ENCODE measurements at regions not wholly inside any gene's neighbourhood (a gene's known extent, or its start where the extent isn't known, plus 50 kb on each side); places are given as distances from the start of the nearest gene placed in this dataset.

DNA sequence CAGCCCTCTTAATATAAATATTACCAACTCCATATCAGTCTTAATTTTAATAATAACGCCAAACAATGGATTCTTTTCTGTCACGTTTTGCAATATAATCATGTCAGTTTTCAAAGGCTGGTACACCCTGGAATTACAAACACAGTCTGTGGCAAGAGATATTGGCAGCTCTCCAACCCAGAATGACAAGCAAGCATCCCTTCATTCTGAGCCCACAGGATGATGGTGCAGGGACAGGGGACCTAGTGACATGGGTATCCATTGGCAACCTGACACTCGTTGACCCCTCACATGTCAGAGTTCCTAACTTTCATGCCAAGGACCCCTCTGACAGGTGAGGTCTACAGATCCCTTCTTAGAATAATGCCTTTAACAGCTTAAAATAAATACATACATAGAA, 154.5 kb upstream of the TSC22D2 start:
- H3K27ac ChIP-seq (ENCODE audit: low read depth, low read length), result no peak overlapping the region
- no peaks in the 10 kb centered on the region for H3K9me3 ChIP-seq (ENCODE audit: control insufficient read depth, insufficient read depth, low read depth, low read length)
- H3K27me3 ChIP-seq (ENCODE audit: control insufficient read depth, insufficient read depth, low read length), result no peaks in the 10 kb centered on the region
- no peak overlapping the region for H3K9ac ChIP-seq (ENCODE audit: low read length)
- H3K4me3 ChIP-seq (ENCODE audit: low read depth, low read length), result no peak overlapping the region
- peaks cover 11% of the 10 kb centered on the region for H3K4me1 ChIP-seq (ENCODE audit: control insufficient read depth, insufficient read depth, low read length)
- H3K36me3 ChIP-seq (ENCODE audit: control insufficient read depth, insufficient read depth, low read length), result no peaks in the 10 kb centered on the region

DNA sequence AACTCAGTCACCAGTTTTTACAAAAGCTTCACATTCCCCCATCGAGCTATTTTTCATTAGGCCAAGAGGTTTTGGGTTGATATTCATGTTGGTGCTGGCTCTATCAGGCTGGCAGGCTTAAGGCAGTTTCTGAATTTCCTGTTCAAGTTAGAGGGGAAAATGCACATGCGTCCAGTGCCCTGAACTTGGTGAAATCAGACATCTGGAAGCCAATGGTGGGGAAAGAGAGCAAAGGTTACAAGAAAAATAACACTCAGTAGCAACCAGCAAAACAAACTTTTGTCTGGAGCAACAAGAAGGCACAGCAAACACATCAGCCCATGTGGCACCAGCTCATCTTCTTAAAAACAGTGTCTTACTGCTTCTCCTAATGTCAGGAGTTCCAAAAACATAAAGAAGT, 155.6 kb upstream of the TSC22D2 start:
- H3K27ac ChIP-seq (ENCODE audit: low read depth, low read length), result no peak overlapping the region
- H3K36me3 ChIP-seq (ENCODE audit: control insufficient read depth, insufficient read depth, low read length), result no peaks in the 10 kb centered on the region

DNA sequence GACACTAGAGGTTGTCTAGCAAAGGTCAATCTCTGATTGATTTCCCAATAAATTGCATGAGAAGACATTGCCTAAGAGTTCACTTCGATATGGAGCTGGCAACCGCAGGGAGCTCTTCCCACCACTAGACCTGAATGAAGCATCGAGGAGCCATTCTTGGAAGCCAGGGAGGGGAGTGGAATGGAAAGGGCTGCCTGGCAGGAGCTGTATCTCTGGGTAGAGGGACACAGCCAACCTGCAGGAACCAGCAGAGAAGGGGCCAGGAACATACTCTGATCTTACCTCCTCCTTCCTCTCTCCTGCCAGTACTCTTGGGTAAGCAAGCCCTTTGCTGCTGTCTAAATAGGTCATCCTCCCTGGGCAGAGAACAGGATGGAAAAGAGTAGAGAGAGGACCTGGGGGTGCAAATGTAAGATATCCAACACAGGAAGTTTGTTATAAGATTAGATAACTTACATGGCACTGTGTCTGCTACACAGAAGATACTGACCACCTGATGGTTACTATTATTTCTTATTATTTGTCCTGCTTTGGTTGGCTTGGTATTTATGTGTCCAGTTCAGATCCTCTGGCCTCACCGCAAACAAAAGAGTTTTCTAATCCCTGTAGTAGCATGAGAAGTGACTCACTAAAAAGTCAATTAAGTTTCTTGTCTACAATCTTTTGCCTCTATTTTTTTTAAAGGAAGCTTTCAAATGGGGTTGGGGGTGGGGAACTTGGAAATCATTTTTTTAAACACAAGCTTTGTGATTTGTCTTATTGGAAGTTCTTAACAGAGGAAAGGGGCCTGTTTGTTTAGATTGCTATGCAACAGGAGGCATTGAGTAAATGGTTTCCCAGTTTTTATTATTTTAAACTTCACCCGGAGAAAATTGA, 156.7 kb upstream of the TSC22D2 start:
- Histone ChIP-seq H3K4me1 (ENCODE audit: control insufficient read depth, insufficient read depth, low read length) (peaks cover 11% of the 10 kb centered on the region), H3K36me3 (ENCODE audit: control insufficient read depth, insufficient read depth, low read length) (no peaks in the 10 kb centered on the region), H3K9me3 (ENCODE audit: control insufficient read depth, insufficient read depth, low read depth, low read length) (no peaks in the 10 kb centered on the region), H3K9ac (ENCODE audit: low read length) (no peak overlapping the region), H3K4me3 (ENCODE audit: low read depth, low read length) (no peak overlapping the region), H3K27ac (ENCODE audit: low read depth, low read length) (no peak overlapping the region), H3K27me3 (ENCODE audit: control insufficient read depth, insufficient read depth, low read length) (no peaks in the 10 kb centered on the region)

More for the DNA sequence above, 155.6 kb upstream of the TSC22D2 start:
- Histone ChIP-seq H3K9ac (ENCODE audit: low read length) (no peak overlapping the region), H3K4me1 (ENCODE audit: control insufficient read depth, insufficient read depth, low read length) (peaks cover 11% of the 10 kb centered on the region), H3K4me3 (ENCODE audit: low read depth, low read length) (no peak overlapping the region), H3K9me3 (ENCODE audit: control insufficient read depth, insufficient read depth, low read depth, low read length) (no peaks in the 10 kb centered on the region), H3K27me3 (ENCODE audit: control insufficient read depth, insufficient read depth, low read length) (no peaks in the 10 kb centered on the region)

DNA sequence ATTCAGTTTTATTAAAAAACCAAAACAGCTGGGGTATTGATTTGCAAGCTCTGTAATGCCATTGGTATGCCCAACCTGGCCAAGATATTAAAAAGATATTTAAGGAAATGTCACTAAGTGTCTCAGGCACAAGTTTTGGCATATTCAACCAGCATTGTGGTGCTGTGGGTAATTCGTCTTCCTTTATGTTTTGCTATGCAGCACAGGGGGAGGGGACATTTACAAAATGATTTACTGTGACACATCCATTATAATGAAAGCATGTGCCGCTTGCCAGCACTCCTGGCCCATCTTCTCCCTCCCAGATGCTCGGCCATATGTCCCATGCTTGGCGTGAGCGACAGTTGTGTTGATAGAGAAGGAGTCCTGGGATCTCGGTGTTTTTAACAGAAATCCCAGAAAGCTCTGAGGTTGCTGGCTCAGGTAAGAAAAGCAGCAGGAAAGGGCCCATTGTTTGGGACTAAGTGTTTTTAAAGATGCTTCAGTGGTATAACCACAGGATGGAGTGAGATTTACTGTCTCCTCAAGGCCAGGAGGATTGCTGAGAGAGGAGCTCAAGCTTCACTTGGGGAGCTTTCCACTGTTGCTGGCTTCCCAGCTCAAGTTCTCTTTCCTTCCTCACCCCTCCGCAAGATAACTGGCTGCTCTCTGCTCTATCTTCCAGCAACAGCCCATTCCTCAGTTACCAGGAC, 158.2 kb upstream of the TSC22D2 start:
- H3K27ac ChIP-seq (ENCODE audit: low read depth, low read length), result no peak overlapping the region
- H3K4me1 ChIP-seq (ENCODE audit: control insufficient read depth, insufficient read depth, low read length), result peaks cover 7% of the 10 kb centered on the region

DNA sequence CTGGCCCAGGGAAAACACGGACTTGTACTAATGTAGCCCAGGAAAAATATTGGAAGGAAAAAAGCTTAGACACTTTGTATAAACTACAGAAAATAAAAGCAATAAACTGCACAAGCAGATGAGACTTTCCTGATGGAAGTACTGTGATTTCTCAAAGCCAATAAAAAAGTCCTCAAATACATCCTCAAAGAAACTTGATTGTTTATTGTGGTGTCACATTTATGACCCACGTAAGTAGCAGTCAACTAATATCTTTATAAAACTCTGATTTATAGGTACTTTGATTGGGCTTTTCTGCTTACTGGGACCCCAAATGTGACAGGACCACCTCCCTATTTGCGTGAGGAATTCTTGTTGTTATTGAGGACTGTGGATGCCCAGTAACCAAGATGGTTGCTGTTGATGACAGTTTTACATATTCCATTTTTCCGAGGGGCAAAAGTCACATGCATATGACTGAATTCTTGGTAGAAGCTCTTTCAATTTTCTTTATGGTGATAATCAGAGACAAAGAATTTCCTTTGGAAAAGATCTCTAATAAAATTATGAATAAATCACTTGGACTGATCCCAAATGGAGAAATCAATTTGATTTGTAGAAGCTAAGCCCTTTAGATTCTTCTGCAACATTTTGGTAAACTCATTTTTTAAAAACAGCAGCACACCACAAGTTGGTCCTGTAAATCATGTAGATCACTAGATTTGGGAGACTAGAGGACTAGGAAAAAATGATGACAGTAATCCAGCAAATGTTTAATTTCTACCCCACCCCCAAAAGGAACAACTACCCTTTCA, 159.0 kb upstream of the TSC22D2 start:
- no peaks in the 10 kb centered on the region for H3K36me3 ChIP-seq (ENCODE audit: control insufficient read depth, insufficient read depth, low read length)
- H3K9me3 ChIP-seq (ENCODE audit: control insufficient read depth, insufficient read depth, low read depth, low read length), result no peaks in the 10 kb centered on the region
- peaks cover 7% of the 10 kb centered on the region for H3K4me1 ChIP-seq (ENCODE audit: control insufficient read depth, insufficient read depth, low read length)
- H3K27ac ChIP-seq (ENCODE audit: low read depth, low read length), result no peak overlapping the region
- H3K9ac ChIP-seq (ENCODE audit: low read length), result no peak overlapping the region
- H3K4me3 ChIP-seq (ENCODE audit: low read depth, low read length), result no peak overlapping the region
- H3K27me3 ChIP-seq (ENCODE audit: control insufficient read depth, insufficient read depth, low read length), result no peaks in the 10 kb centered on the region

More for the DNA sequence above, 158.2 kb upstream of the TSC22D2 start:
- Histone ChIP-seq H3K4me3 (ENCODE audit: low read depth, low read length) (no peak overlapping the region), H3K27me3 (ENCODE audit: control insufficient read depth, insufficient read depth, low read length) (no peaks in the 10 kb centered on the region), H3K9me3 (ENCODE audit: control insufficient read depth, insufficient read depth, low read depth, low read length) (no peaks in the 10 kb centered on the region), H3K9ac (ENCODE audit: low read length) (no peak overlapping the region), H3K36me3 (ENCODE audit: control insufficient read depth, insufficient read depth, low read length) (no peaks in the 10 kb centered on the region)

DNA sequence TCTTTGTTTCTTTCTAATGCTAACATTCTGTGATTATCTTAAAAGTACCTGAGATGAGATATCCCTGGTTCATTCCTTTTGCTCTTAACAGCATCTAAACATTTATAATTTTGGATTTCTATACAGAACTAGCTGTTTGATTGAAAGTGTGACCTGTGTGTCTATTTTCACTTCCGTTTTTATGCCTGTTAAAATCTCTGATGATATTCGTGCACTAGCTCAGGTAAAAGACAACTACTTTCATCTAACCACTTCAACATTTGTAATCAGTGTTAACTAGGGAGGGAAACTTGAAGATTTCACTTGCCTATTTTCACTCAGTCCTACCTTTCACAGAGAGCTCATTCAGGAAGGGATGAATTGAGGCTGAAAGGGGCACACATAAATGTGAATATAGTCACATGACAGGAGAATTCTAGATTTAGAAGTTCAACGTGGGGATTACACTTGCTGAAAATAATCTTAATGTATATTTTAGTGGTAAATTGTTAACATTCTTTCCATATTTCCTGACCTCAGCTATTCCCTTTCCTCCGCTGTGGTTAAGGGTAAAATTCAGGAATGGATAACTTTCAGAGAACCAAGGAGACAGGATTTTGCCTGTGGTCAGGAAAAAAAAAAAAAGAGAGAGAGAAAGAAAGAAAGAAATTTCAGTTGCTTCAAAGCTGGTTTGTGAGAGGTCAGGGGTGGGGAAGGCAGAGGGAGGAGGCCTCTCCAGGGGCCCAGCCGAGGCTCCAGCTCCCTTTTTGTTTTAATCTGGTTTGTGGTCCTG, 159.8 kb upstream of the TSC22D2 start:
- no peak overlapping the region for H3K27ac ChIP-seq (ENCODE audit: low read depth, low read length)
- H3K27me3 ChIP-seq (ENCODE audit: control insufficient read depth, insufficient read depth, low read length), result no peaks in the 10 kb centered on the region

DNA sequence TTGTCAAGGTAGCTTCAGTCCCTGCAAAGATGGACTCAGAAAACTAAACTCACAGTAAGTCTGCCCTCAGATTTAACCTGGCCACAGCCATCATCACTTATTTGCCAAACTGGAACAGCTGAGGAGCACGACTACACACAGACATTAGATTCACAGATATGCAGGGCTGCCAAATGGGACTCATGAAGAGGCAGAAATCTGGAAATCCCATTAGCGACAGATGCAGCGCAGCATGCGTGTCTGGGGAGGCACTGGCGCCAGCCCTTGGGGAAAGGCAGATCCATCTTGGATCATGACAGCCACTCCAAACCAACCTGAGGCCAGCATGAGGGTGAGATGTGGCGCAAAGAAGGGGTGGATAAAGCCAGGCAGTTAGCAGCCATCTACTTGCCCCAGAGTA, 160.7 kb upstream of the TSC22D2 start:
- Histone ChIP-seq H3K9me3 (ENCODE audit: control insufficient read depth, insufficient read depth, low read depth, low read length) (no peaks in the 10 kb centered on the region), H3K36me3 (ENCODE audit: control insufficient read depth, insufficient read depth, low read length) (no peaks in the 10 kb centered on the region), H3K9ac (ENCODE audit: low read length) (no peak overlapping the region), H3K4me3 (ENCODE audit: low read depth, low read length) (no peak overlapping the region), H3K27me3 (ENCODE audit: control insufficient read depth, insufficient read depth, low read length) (no peaks in the 10 kb centered on the region), H3K27ac (ENCODE audit: low read depth, low read length) (no peak overlapping the region), H3K4me1 (ENCODE audit: control insufficient read depth, insufficient read depth, low read length) (peaks cover 10% of the 10 kb centered on the region)

More for the DNA sequence above, 159.8 kb upstream of the TSC22D2 start:
- H3K9ac ChIP-seq (ENCODE audit: low read length), result no peak overlapping the region
- H3K36me3 ChIP-seq (ENCODE audit: control insufficient read depth, insufficient read depth, low read length), result no peaks in the 10 kb centered on the region
- H3K4me3 ChIP-seq (ENCODE audit: low read depth, low read length), result no peak overlapping the region
- H3K9me3 ChIP-seq (ENCODE audit: control insufficient read depth, insufficient read depth, low read depth, low read length), result no peaks in the 10 kb centered on the region
- H3K4me1 ChIP-seq (ENCODE audit: control insufficient read depth, insufficient read depth, low read length), result peaks cover 7% of the 10 kb centered on the region

DNA sequence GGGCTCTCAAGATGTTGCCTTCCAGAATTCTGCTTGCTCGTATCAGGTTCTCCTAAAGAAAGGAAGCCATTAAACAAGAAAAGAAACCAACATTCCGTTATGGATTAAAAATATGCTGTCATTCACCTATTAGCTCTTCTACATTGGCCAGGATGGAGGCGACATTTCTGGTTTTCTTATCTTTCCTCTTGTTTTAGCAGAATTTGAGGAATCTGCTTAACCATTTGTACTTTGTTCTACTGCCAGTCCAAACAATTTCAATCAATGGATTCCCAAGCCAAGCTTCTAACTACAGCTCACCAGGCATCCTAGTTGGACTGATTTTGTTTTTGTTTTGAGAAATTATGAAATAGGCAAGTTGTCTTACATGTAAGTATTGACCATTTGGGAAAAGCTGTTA, 164.6 kb upstream of the TSC22D2 start:
- no peak overlapping the region for H3K27ac ChIP-seq (ENCODE audit: low read depth, low read length)
- H3K9me3 ChIP-seq (ENCODE audit: control insufficient read depth, insufficient read depth, low read depth, low read length), result no peaks in the 10 kb centered on the region
- peaks cover 15% of the 10 kb centered on the region for H3K4me1 ChIP-seq (ENCODE audit: control insufficient read depth, insufficient read depth, low read length)
- H3K27me3 ChIP-seq (ENCODE audit: control insufficient read depth, insufficient read depth, low read length), result no peaks in the 10 kb centered on the region
- no peak overlapping the region for H3K4me3 ChIP-seq (ENCODE audit: low read depth, low read length)
- no peak overlapping the region for H3K9ac ChIP-seq (ENCODE audit: low read length)
- H3K36me3 ChIP-seq (ENCODE audit: control insufficient read depth, insufficient read depth, low read length), result no peaks in the 10 kb centered on the region

DNA sequence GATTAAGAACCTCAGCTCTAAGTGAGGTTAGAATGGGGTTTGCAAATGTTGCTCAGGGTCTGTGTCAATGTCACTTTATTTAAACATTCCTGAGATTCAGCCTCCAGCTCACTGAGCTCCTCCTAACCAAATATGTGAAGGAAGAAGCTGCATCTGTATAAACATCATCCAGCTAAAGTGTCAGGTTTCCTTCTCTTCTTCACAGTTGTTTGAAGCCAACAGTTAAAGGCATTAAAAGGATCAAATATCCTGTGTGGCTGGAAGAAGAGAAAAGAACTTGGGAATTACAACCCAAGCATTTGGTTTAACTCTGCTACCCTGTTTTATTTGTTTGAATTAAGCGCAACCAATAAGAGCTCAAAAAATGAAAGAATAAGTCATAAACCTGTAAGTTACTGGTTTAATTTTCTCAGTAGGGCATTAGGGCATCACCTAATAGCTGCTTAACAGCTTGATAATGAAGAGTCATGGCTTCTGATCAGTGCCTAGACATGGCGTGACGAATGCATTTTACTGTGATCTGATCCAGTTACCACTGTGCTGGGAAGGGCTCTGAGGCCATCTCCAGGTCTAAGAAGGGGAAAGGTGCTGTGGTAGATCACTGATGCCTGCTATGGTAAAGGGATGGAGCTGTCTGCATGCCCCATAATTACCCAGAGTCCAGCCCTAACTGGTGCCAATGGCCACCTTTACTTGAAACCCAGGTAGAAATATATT, 165.7 kb upstream of the TSC22D2 start:
- Histone ChIP-seq H3K4me3 (ENCODE audit: low read depth, low read length) (no peak overlapping the region), H3K27me3 (ENCODE audit: control insufficient read depth, insufficient read depth, low read length) (no peaks in the 10 kb centered on the region), H3K9me3 (ENCODE audit: control insufficient read depth, insufficient read depth, low read depth, low read length) (no peaks in the 10 kb centered on the region), H3K4me1 (ENCODE audit: control insufficient read depth, insufficient read depth, low read length) (peaks cover 15% of the 10 kb centered on the region), H3K9ac (ENCODE audit: low read length) (no peak overlapping the region), H3K36me3 (ENCODE audit: control insufficient read depth, insufficient read depth, low read length) (no peaks in the 10 kb centered on the region), H3K27ac (ENCODE audit: low read depth, low read length) (no peak overlapping the region)

DNA sequence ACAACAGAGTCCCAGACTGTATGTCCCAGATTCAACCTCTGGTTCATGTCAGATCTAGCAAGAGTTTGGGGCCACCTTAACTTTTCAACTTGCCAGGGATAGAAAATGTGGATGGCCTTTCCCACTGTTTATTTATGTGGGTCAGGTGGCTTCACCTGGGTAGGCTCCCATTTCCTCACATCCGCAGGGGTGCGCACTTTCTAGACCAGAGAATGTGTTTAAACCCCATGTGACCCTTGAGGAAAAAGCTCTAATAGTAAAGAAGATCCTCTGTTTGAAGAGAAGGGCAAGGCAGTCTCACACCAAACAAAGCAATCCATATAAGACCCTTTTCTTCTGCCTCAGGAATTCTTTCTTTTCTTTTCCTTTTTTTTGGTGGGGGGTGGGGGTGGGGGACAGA, 167.2 kb upstream of the TSC22D2 start:
- Histone ChIP-seq H3K4me1 (ENCODE audit: control insufficient read depth, insufficient read depth, low read length) (peaks cover 15% of the 10 kb centered on the region), H3K9me3 (ENCODE audit: control insufficient read depth, insufficient read depth, low read depth, low read length) (no peaks in the 10 kb centered on the region), H3K27me3 (ENCODE audit: control insufficient read depth, insufficient read depth, low read length) (no peaks in the 10 kb centered on the region), H3K4me3 (ENCODE audit: low read depth, low read length) (no peak overlapping the region), H3K27ac (ENCODE audit: low read depth, low read length) (no peak overlapping the region), H3K9ac (ENCODE audit: low read length) (no peak overlapping the region), H3K36me3 (ENCODE audit: control insufficient read depth, insufficient read depth, low read length) (no peaks in the 10 kb centered on the region)
